T1000 (cell line): ENCODE measurements at regions not wholly inside any gene's neighbourhood (a gene's known extent, or its start where the extent isn't known, plus 50 kb on each side); places are given as distances from the start of the nearest gene placed in this dataset.
A peak's percentile ranks its signal among the peaks of the same experiment; 100 is the strongest.

Experiments used
- DNase-seq: peaks from one replicate; lab custom pipeline; 2025; ENCODE audit warnings: mixed read lengths; lab: John Stamatoyannopoulos, UW

GRCh38 chr4:30600246-30601017 is 119.7 kb upstream of the PCDH7 start:
- DNase-seq = peak; percentile 39

- DNase-seq = no peak
Measured at GRCh38 chr4:30601070-30601865, 118.9 kb upstream of the PCDH7 start.

- DNase-seq = no peak
Measured at GRCh38 chr4:30605616-30606190, 114.5 kb upstream of the PCDH7 start.

- no peak for DNase-seq
Measured at GRCh38 chr4:30610361-30610760, 109.8 kb upstream of the PCDH7 start.

GRCh38 chr4:30614771-30615170 is 105.4 kb upstream of the PCDH7 start:
- no peak for DNase-seq

- no peak for DNase-seq
Measured at GRCh38 chr4:30616942-30617646, 103.1 kb upstream of the PCDH7 start.

- no peak for DNase-seq
Measured at GRCh38 chr4:30617836-30618235, 102.3 kb upstream of the PCDH7 start.

- DNase-seq = no peak
Measured at GRCh38 chr4:30619679-30620078, 100.5 kb upstream of the PCDH7 start.

GRCh38 chr4:30620711-30621110 is 99.5 kb upstream of the PCDH7 start:
- no peak for DNase-seq

GRCh38 chr4:30630431-30630830 is 89.7 kb upstream of the PCDH7 start:
- no peak for DNase-seq

- DNase-seq = no peak
Measured at GRCh38 chr4:30632751-30633150, 87.4 kb upstream of the PCDH7 start.

- DNase-seq = no peak
Measured at GRCh38 chr4:30641345-30641744, 78.8 kb upstream of the PCDH7 start.

- no peak for DNase-seq
Measured at GRCh38 chr4:30642567-30642966, 77.6 kb upstream of the PCDH7 start.

GRCh38 chr4:30653291-30653690 is 66.9 kb upstream of the PCDH7 start:
- DNase-seq = no peak

- no peak for DNase-seq
Measured at GRCh38 chr4:30656828-30657227, 63.3 kb upstream of the PCDH7 start.

GRCh38 chr4:30667919-30668318 is 52.2 kb upstream of the PCDH7 start:
- no peak for DNase-seq

- DNase-seq = no peak
Measured at GRCh38 chr4:30670206-30670605, 50.0 kb upstream of the PCDH7 start.
